Tibial nerve (tissue), 3 donors: ENCODE measurements at regions not wholly inside any gene's neighbourhood (a gene's known extent, or its start where the extent isn't known, plus 50 kb on each side); places are given as distances from the start of the nearest gene placed in this dataset.

ENCODE experiments used
- CTCF ChIP-seq, 5 experiments: fragments of 200-600 bp in 3 of 5; fragments of 450-650 bp in 2 of 5; sonication (generic) in 3 of 5; IDR thresholded peaks; one replicate each; pipeline ENCODE4 v1.5.1; 2016 to 2019; ENCODE audit warnings: antibody characterized with exemption in 5 of 5, mild to moderate bottlenecking in 3 of 5, moderate library complexity in 2 of 5
- POLR2A ChIP-seq, 2 donors: fragments of 450-650 bp; IDR thresholded peaks; one replicate each; pipeline ENCODE4 v1.6.1; 2017; ENCODE audit warnings: antibody characterized with exemption in 2 of 2, mild to moderate bottlenecking in 2 of 2, moderate library complexity in 2 of 2

GRCh38 chr2:150883613-150883895, 378.1 kb downstream of the RBM43 start:
- TF ChIP-seq CTCF (IDR thresholded peaks at IDR 0.05) (no peak), POLR2A (IDR thresholded peaks at IDR 0.05) (no peak)
